HepG2 (cell line): ENCODE measurements at regions not wholly inside any gene's neighbourhood (a gene's known extent, or its start where the extent isn't known, plus 50 kb on each side); places are given as distances from the start of the nearest gene placed in this dataset.

ENCODE experiments used
- CREB1 ChIP-seq, 2 experiments: fragments of 450-650 bp in 1 of 2; IDR thresholded peaks; 2 replicates each; pipeline ENCODE4 v1.6.1; 2016 to 2017; ENCODE audit warnings: control low read depth in 1 of 2, mild to moderate bottlenecking in 1 of 2, missing compliant biosample characterization in 1 of 2, missing genetic modification characterization in 1 of 2
- CTCF ChIP-seq: sonication (generic); formaldehyde crosslinking; IDR thresholded peaks from 2 replicates; pipeline ENCODE4 v1.5.0; 2020; ENCODE audit warnings: mild to moderate bottlenecking, missing genetic modification reagents, moderate library complexity
- ESRRA ChIP-seq: sonication (generic); formaldehyde crosslinking; IDR thresholded peaks from 2 replicates; pipeline ENCODE4 v1.5.1; 2020; ENCODE audit warnings: mild to moderate bottlenecking, low read depth, missing genetic modification reagents

DNA sequence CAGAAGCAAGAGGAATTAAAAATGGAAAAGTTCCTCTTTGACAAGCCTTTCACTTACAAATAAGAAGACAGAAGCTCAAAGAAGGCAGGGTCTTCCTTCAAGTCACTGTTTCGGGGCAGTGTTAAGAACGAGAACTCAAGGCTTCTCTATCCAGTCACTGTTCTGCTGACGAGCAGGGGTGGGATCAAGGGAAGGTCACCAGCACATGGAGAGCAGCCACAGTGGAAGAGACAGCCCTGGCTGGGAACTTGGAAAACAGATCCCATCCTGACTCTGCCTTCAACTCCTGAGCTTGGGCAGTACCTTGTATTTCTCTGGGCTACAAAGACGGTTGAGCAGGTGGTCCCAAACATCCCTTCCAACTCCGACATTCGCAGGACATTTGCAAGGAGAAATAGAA, 111.5 kb upstream of the LPP start:
- TF ChIP-seq ESRRA (CRISPR knock-in tag): no peak
- TF ChIP-seq CTCF (CRISPR knock-in tag): no peak
- no peak for TF ChIP-seq CREB1 (IDR thresholded peaks at IDR 0.05)
- no peak for TF ChIP-seq CREB1 (CRISPR knock-in tag; IDR thresholded peaks at IDR 0.05)
